ENCODE measurements at regions not wholly inside any gene's neighbourhood (a gene's known extent, or its start where the extent isn't known, plus 50 kb on each side); places are given as distances from the start of the nearest gene placed in this dataset.

DNA sequence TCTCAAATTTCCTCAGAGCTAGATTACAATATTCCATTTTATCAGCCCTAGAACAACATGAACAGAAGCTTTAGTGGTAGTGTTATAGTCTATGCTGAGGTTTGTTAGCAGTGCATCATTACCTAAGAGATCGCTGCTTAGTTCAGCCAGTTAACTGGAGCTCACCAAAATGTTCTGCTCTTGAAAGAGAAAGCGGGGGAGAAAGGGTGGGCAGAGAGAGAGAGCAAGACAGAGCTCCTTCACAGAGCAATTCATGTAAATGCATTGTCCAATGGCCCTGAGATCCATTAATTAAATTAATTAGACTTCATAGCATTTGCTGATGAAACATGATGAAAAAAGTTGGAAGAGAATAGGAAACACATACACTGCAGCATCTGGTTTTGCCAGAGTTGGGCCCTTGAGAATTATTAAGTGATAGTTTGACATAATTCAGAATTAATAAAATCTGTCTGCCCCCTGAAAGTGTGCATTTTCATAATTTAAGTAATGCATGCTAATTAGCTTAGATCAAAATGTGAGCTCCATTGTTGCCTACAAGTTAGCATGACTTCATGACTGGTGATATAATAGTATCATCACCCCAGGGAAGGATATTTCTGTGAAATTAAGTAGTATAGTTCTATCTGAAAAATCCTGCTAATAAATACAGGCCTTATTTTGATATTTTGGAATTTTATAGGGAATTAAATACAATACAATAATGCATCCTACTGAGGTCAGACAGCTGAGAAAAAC, 86.9 kb upstream of the LYSMD4 start:
- TF ChIP-seq, protein P1, sequence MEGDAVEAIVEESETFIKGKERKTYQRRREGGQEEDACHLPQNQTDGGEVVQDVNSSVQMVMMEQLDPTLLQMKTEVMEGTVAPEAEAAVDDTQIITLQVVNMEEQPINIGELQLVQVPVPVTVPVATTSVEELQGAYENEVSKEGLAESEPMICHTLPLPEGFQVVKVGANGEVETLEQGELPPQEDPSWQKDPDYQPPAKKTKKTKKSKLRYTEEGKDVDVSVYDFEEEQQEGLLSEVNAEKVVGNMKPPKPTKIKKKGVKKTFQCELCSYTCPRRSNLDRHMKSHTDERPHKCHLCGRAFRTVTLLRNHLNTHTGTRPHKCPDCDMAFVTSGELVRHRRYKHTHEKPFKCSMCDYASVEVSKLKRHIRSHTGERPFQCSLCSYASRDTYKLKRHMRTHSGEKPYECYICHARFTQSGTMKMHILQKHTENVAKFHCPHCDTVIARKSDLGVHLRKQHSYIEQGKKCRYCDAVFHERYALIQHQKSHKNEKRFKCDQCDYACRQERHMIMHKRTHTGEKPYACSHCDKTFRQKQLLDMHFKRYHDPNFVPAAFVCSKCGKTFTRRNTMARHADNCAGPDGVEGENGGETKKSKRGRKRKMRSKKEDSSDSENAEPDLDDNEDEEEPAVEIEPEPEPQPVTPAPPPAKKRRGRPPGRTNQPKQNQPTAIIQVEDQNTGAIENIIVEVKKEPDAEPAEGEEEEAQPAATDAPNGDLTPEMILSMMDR (IDR thresholded peaks at IDR 0.05) = no peak
- TF ChIP-seq POLR2A (IDR thresholded peaks at IDR 0.05) = no peak

Measured in esophagus squamous epithelium (tissue), 4 donors.